ENCODE measurements at regions not wholly inside any gene's neighbourhood (a gene's known extent, or its start where the extent isn't known, plus 50 kb on each side); places are given as distances from the start of the nearest gene placed in this dataset.

- TF ChIP-seq GATA2 (IDR thresholded peaks at IDR 0.05; ENCODE audit: low read depth, low read length) (no peak), GATA3 (IDR thresholded peaks at IDR 0.05; ENCODE audit: low read depth, low read length) (no peak)
Observed at GRCh38 chr6:90811596-90812226, 224.8 kb upstream of the MAP3K7 start.
